ENCODE measurements at regions not wholly inside any gene's neighbourhood (a gene's known extent, or its start where the extent isn't known, plus 50 kb on each side); places are given as distances from the start of the nearest gene placed in this dataset.

GRCh38 chr6:169165561-169166300 is 87.9 kb downstream of the THBS2 start:
- no peak for DNase-seq

GRCh38 chr6:169164986-169165385 is 88.7 kb downstream of the THBS2 start:
- DNase-seq = no peak

DNA sequence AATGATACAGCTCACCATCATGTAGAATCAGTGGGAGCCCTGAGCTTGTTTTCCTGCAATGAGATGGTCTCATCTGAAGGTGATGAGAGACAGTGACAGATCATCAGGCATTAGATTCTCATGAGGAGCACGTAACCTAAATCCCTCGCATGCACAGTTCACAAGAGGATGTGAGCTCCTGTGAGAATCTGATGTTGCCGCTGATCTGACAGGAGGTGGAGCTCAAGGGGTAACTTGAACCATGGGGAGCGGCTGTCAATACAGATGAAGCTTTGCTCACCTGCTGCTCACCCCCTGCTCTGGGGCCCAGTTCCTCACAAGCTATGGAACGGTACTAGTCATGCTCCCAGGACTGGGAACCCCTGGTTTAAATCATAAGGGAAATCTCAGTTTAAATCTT is 89.2 kb downstream of the THBS2 start:
- no peak for DNase-seq

DNA sequence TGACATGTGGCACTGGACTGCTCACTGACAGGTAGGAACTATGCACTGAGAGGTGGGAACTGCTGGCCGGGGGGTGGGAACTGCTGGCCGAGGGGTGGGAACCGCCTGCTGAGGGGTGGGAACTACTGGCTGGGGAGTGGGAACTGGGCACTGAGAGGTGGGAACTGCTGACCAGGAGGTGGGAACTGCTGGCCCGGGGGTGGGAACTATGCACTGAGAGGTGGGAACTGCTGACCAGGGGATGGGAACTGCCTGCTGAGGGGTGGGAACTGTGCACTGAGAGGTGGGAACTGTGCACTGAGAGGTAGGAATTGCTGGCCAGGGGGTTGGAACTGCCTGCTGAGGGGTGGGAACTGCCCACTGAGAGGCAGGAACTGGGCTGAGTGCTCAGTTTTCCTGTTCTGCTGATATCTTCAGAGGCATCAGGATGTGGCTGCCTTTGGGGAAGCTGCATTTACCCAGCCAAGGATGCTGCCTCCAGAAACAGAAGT is 90.2 kb downstream of the THBS2 start:
- DNase-seq = peak; percentile 87

GRCh38 chr6:169162752-169163407 is 90.8 kb downstream of the THBS2 start:
- DNase-seq = peak; percentile 98

DNA sequence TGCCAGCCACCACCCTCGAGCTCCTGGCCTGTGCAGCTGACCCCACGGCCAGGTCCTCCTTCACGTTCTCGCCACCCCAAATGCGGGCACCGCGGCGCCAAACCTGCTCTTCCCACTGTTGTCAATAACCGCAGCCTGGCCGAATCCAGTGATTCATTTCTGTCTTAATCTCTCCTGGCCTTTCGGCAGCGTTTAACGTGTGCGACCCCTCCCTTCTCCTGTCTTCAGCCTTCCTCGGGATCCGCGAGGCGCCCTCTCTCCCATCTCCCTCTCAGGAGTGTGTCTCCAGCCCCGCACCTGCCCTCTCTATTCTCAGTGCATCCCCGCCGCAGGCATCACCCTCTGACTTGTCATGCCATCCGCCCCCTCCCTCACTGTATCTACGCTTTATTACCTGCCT is 91.4 kb downstream of the THBS2 start:
- no peak for DNase-seq

GRCh38 chr6:169161572-169162167 is 92.0 kb downstream of the THBS2 start:
- DNase-seq = no peak

- no peak for DNase-seq
Observed at GRCh38 chr6:169160855-169161560, 92.6 kb downstream of the THBS2 start.

GRCh38 chr6:169160091-169160854 is 93.4 kb downstream of the THBS2 start:
- no peak for DNase-seq

GRCh38 chr6:169159331-169159730 is 94.3 kb downstream of the THBS2 start:
- no peak for DNase-seq

- DNase-seq = no peak
Observed at GRCh38 chr6:169158691-169159090, 95.0 kb downstream of the THBS2 start.

DNA sequence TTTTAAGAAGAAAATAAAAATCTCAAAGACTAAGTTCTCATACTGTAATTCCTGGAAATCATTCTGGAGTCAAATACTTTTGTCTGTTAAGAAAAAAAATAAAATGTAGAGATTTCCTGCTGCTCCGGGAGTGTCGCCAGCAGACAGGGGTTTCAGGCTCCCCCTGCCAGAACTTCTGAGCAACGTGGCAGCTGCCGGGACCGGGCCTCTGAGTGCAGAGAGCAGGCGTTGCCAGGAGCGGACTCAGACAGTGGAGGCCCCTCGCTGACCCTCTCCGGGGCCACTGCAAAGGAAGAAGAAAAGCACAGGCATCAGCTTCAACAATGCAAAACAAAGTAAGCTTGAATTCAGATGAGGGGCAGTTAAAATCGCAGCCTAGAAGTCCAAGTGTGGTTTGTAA is 95.5 kb downstream of the THBS2 start:
- DNase-seq = no peak

- no peak for DNase-seq
Observed at GRCh38 chr6:169157197-169158148, 96.2 kb downstream of the THBS2 start.

- DNase-seq = no peak
Observed at GRCh38 chr6:169156793-169157147, 96.9 kb downstream of the THBS2 start.

- DNase-seq = peak; percentile 49
Observed at GRCh38 chr6:169156108-169156792, 97.4 kb downstream of the THBS2 start.

DNA sequence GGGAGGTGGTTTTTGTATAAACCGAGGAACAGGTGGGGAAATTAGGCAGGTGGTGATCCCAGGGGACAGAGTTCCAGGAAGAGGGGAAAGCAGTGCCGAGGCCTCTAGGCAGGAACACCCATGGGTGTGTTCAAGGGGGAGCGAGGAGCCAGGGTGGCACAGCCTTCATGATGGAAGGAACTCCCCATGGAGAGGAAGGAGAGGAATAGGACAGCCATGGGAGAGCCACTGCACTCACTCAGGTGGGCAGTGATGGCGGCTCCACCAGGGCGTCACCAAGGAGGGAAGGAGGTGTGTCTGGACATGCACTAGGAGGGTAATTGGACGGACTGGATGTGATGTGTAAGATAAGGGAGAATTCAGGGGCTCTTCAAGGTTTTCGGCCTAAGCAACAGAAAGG is 98.2 kb downstream of the THBS2 start:
- no peak for DNase-seq

- DNase-seq = no peak
Observed at GRCh38 chr6:169153401-169153800, 100.2 kb downstream of the THBS2 start.

DNA sequence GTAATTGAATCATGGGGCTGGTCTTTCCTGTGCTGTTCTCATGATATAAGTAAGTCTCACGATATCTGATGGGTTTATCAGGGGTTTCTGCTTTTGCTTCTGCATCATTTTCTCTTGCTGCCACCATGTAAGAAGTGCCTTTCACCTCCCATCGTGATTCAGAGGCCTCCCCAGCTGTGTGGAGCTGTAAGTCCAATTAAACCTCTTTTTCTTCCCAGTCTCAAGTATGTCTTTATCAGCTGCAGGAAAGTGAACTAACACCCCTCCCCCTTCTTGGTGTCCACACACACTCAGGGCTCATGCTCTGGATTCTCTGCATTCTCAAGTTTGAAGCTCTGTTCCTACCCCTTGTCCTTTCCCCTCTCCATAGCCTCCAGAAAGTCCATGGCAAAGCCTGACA is 107.1 kb downstream of the THBS2 start:
- DNase-seq = no peak

DNA sequence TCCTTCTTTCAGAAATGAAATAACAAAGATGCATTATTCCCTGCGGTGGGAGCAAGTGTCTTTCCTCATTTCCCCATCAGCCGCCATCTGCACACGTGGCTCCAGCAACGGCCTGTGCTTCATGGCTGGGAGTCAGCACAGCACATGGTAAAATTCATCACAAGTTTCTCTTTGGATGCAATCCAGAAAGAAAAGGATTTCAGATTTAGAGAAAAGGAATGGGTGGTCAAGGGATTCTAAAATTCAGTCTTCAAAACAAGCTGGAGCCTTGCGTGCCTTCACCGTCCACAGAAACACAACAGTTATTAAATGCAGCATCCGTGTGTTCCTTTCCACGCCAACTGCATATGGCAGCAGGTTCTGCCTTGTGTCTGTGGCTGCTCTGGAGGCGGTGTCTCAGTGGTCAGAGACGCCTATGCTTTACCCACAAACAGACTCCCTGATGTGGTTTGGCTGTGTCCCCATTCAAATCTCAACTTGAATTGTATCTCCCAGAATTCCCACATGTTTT is 107.6 kb downstream of the THBS2 start:
- DNase-seq = no peak

DNA sequence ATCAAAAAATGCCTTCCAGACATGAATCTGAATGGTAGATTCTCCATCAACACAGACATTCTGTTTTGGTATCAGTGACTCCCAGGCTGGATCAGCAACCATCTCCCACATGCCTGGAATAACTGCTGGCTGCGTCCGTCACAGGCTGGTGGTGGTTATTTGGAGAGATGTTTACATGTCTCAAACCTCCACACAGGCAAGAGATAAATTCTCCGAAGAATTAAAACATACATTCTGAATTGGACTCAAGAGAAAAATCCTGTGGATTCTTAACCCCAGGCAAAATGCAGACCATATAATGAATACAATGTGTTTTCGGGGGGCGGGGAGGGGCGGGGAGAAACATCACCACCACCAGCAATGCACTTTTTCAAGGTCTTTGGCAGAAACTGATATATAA is 108.2 kb downstream of the THBS2 start:
- no peak for DNase-seq

GRCh38 chr6:169144356-169144755 is 109.3 kb downstream of the THBS2 start:
- no peak for DNase-seq
